ENCODE measurements at regions not wholly inside any gene's neighbourhood (a gene's known extent, or its start where the extent isn't known, plus 50 kb on each side); places are given as distances from the start of the nearest gene placed in this dataset.

DNA sequence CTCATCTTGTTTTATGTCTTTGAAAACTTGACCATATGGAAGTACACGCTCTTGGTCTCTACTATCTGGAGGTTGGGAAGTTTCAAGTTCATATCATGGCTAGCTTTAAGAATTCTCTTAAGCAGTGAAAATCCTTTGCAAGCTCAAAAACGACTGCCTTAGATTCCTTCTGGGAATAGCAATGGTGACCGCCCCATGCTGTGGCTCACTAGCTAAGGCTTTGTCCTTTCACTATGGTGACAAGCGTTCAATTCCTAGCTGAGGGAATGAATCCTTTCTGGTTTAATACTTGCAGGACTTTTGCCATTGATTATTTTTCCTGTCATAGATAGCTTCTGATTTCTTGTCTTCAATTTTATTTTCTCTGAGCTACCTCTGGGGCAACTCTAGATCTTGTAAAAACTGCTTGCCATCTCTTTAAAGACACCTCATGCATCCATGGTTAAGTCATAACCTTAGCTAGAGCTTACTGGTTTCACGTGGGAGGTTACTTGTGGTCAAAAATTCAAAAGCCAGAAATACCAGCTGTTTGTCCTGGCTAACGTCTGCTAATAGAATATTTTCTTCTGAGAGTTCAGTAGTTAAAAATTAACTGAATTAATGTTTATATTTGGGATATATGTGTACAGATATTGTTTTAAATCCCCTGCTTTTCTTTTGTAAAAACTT, 673.4 kb upstream of the CBLB start:
- Mint-ChIP-seq H3K27ac (no peak overlapping the region), H3K9me3 (ENCODE audit: low read depth) (peaks cover 18% of the 10 kb centered on the region)

DNA sequence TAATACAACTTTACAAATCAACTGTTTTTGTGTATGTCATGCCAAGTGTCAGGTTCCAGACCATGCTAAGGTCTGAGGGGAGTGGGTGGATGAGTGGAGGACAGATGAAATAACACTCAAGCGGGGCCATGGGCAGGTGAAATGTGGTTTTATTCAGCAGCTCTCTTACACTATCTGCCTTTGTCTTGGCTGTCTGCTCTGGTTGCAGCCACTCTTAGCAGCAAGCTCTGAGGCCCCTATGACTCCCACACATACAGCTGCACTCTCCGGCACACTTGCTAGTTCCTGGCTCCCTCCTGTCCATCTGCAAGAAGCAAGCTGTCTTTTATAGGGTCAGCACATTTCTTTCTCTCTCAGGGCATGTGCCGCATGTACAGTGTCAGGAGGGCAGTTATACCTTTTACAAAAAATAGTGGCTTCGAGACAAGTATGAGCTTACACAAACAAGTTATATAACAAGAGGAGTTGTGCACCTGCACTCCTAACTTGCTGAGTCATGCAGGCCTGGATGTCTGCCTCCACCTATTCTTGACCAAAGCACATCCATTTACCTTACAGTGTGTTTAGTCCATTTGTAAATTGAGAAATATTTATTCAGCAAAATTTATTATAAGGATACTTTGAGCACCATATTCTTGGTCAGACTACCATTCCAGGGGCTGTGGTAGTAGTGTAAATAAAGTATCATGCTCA, 683.7 kb upstream of the CBLB start:
- Mint-ChIP-seq H3K36me3 (ENCODE audit: low read depth) (no peaks in the 10 kb centered on the region), H3K27ac (no peak overlapping the region), H3K4me3 (no peak overlapping the region), H3K4me1 (no peaks in the 10 kb centered on the region), H3K9me3 (ENCODE audit: low read depth) (peaks cover 5% of the 10 kb centered on the region), H3K27me3 (peaks cover 2% of the 10 kb centered on the region)
- POLR2A ChIA-PET: no interaction called here
- DNase-seq (no peak), ATAC-seq (no peak)
- CTCF ChIA-PET: no interaction called here
- intact Hi-C loops (cut with DNase I, micrococcal nuclease): no loop called here

More for the DNA sequence above, 673.4 kb upstream of the CBLB start:
- CTCF ChIA-PET: interaction anchor here (0.9 kb wide), 1 partner anchor 160 kb away, joined by 3 read pairs; no protein-coding TSS in a partner anchor
- Mint-ChIP-seq H3K27me3 (peaks cover 1% of the 10 kb centered on the region), H3K4me3 (no peak overlapping the region), H3K36me3 (ENCODE audit: low read depth) (peaks cover 6% of the 10 kb centered on the region), H3K4me1 (peaks cover 3% of the 10 kb centered on the region)
- peak; percentile 36 for ATAC-seq
- POLR2A ChIA-PET: no interaction called here
- intact Hi-C loops (cut with DNase I, micrococcal nuclease): no loop called here
- DNase-seq: no peak

DNA sequence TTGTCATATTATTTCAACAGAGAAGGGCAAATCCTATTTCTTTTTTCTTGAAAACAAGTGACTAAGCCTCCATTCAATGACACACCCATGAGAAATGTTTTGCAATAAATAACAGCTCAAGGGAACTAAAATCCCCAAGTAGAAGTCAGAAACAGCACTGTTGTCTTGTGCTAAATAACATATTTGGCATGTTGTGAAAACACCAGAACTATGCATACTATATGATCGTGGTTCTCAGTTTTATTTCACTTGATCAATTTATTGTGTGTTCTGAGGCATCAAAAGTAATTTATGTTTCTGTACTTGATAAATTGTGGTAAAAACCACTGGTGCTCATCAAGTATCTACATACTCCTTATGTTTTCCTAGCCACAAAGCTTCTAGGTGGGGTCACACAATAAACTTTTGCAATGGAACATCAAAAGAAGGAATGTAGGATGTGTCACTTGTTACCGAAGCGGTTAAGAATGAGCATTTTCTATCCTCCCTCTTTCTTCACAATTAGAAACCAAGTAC, 691.7 kb upstream of the CBLB start:
- ATAC-seq (no peak), DNase-seq (no peak)
- Mint-ChIP-seq H3K27ac (no peak overlapping the region), H3K27me3 (peaks cover 2% of the 10 kb centered on the region), H3K9me3 (ENCODE audit: low read depth) (no peaks in the 10 kb centered on the region), H3K36me3 (ENCODE audit: low read depth) (no peaks in the 10 kb centered on the region), H3K4me1 (no peaks in the 10 kb centered on the region), H3K4me3 (no peak overlapping the region)
- ChIA-PET CTCF (interaction anchor here (1.0 kb wide), 1 partner anchor 107 kb away, joined by 3 read pairs; no protein-coding TSS in a partner anchor), POLR2A (interaction anchor here (0.7 kb wide), 2 partner anchors 14 to 140 kb away, joined by 5 to 6 read pairs; no protein-coding TSS in a partner anchor)
- intact Hi-C loops (cut with DNase I, micrococcal nuclease): no loop called here

DNA sequence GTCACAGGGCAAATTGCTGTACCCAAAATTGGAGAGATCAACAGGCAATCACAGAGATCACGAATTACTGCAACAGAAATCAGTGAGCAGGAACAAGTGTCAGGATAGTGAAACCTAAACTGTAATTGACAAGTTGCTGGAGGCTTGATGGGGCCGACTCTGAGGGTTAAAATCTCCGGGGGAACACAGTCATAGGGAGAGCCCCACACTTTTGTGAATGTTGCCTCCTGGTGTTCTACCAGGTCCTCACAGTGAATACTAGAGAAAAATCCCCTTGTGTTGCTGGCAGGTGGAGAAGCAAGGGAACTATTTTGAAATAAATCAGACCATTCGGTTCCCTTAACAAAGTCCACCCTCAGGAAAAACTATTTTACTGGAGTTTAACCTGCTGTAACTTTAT, 697.5 kb upstream of the CBLB start:
- Mint-ChIP-seq H3K27ac (peak overlapping the region; percentile 23), H3K9me3 (ENCODE audit: low read depth) (no peaks in the 10 kb centered on the region), H3K36me3 (ENCODE audit: low read depth) (no peaks in the 10 kb centered on the region), H3K4me1 (peaks cover 5% of the 10 kb centered on the region), H3K4me3 (no peak overlapping the region), H3K27me3 (peaks cover 2% of the 10 kb centered on the region)
- intact Hi-C loops (cut with DNase I, micrococcal nuclease): no loop called here
- POLR2A ChIA-PET: no interaction called here
- CTCF ChIA-PET: interaction anchor here (1.3 kb wide), 1 partner anchor 9 kb away, joined by 6 read pairs; no protein-coding TSS in a partner anchor
- peak; percentile 49 for DNase-seq
- ATAC-seq: peak; percentile 88

DNA sequence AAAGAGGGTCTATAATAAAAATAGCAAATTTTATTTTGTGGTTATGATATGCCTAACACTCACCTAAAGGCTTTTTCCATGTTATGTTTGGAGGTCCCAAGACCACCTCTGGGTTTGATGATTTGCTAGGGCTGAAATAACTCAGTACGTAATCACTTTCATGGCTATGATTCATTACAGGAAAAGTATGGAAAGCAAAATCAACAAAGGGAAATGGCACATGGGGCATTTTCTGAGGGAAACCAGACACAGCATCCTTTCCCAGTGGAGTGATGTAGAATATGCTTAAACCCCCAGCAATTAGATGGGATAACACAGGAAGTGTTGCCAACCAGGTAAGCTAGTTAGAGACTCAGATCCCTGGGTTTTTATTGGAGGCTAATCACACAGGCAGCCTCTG, 701.6 kb upstream of the CBLB start:
- CTCF ChIA-PET: no interaction called here
- Mint-ChIP-seq H3K27me3 (no peaks in the 10 kb centered on the region), H3K4me3 (no peak overlapping the region), H3K27ac (no peak overlapping the region), H3K36me3 (ENCODE audit: low read depth) (no peaks in the 10 kb centered on the region), H3K4me1 (peaks cover 5% of the 10 kb centered on the region), H3K9me3 (ENCODE audit: low read depth) (no peaks in the 10 kb centered on the region)
- POLR2A ChIA-PET: no interaction called here
- ATAC-seq (no peak), DNase-seq (no peak)
- intact Hi-C loops (cut with DNase I, micrococcal nuclease): no loop called here

DNA sequence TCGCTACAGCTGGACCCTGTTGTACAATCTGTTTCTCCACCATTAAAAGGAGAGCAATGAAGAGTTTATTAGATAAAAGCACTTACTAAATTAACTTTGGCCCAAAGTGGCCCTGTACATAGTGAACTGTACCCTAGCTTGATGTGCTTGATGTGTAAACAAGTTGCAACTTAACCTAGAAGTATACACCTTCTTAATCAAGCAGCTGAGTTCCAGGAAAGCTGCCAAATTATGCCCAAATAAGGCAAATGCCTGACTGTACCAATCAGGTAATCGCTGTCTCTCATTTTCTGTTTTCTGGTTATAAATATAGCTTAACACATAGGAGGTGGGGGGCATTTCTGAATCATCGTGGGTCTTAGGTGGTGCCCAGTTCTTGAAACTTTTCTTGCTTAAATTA, 704.8 kb upstream of the CBLB start:
- intact Hi-C loops (cut with DNase I, micrococcal nuclease): no loop called here
- Mint-ChIP-seq H3K27ac (no peak overlapping the region), H3K27me3 (no peaks in the 10 kb centered on the region), H3K4me1 (no peaks in the 10 kb centered on the region), H3K9me3 (ENCODE audit: low read depth) (no peaks in the 10 kb centered on the region), H3K4me3 (no peak overlapping the region), H3K36me3 (ENCODE audit: low read depth) (no peaks in the 10 kb centered on the region)
- ATAC-seq (no peak), DNase-seq (no peak)
- POLR2A ChIA-PET: no interaction called here
- CTCF ChIA-PET: no interaction called here

DNA sequence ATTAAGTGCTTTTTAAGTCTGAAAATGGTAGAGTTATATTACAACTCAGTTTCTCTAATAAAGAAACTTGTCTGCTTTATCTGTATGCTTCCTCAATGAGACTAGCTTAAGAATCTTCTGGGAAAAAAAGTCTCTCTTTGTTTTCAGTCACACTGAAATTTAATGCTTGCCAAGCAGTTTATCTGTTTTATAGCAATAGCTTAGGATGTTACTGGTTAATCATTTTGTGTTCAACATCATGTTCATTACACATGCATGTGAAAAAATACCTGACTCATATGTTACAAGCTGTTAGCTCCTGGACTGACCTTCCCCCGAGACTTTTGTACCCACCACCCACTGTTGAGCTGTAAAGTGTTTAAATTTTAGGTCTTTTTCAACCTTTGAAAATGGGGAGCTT, 706.2 kb upstream of the CBLB start:
- H3K9me3 Mint-ChIP-seq (ENCODE audit: low read depth): no peaks in the 10 kb centered on the region
- H3K4me1 Mint-ChIP-seq: no peaks in the 10 kb centered on the region
- DNase-seq (no peak), ATAC-seq (no peak)
- no peaks in the 10 kb centered on the region for H3K27me3 Mint-ChIP-seq
- CTCF ChIA-PET: interaction anchor here (1.6 kb wide), 1 partner anchor 12 kb away, joined by 3 read pairs; no protein-coding TSS in a partner anchor
- H3K36me3 Mint-ChIP-seq (ENCODE audit: low read depth): no peaks in the 10 kb centered on the region
- intact Hi-C loops (cut with DNase I, micrococcal nuclease): no loop called here
- no peak overlapping the region for H3K27ac Mint-ChIP-seq
- H3K4me3 Mint-ChIP-seq: no peak overlapping the region
- POLR2A ChIA-PET: no interaction called here

DNA sequence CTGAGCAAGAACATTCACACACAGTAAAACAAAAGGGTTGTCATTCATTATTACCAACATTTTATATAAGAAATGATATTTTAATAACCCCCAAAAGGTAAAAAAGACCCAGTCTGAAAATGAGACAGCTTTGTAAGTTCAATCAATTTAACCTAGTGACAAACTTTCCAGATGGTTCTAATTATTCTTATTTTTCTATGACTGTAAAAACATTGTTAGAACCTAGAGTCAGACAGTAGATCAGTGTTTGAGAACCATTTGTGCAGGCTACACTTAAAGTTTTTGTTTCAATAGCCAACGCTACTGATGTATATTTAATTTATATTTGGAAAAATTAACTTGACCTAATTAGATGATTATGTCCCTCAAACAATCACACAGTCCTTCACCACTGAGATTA, 708.4 kb upstream of the CBLB start:
- ChIA-PET CTCF (no interaction called here), POLR2A (no interaction called here)
- no peak overlapping the region for H3K27ac Mint-ChIP-seq
- DNase-seq: no peak
- no peaks in the 10 kb centered on the region for H3K9me3 Mint-ChIP-seq (ENCODE audit: low read depth)
- intact Hi-C loops (cut with DNase I, micrococcal nuclease): no loop called here
- no peaks in the 10 kb centered on the region for H3K4me1 Mint-ChIP-seq
- ATAC-seq: no peak
- H3K36me3 Mint-ChIP-seq (ENCODE audit: low read depth): no peaks in the 10 kb centered on the region
- no peaks in the 10 kb centered on the region for H3K27me3 Mint-ChIP-seq
- H3K4me3 Mint-ChIP-seq: no peak overlapping the region

DNA sequence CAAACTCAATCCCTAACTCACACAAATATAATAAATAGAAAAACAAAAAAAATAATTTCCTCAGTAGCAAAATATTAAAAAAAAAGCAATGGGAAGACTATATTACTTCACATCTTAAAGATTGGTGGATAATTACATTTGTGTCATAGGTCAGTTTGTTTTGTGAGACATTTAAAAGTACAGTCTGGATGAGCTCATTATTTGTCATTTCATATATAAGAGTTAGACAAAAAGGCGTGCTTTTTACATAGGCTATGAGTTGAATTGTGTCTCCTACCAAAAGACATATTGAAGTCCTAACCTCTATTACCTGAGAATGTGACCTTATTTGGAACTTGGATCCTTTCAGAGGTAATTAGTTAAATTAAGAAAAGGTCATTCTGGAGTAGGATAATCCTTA, 710.1 kb upstream of the CBLB start:
- Mint-ChIP-seq H3K9me3 (ENCODE audit: low read depth) (no peaks in the 10 kb centered on the region), H3K4me3 (no peak overlapping the region), H3K4me1 (no peaks in the 10 kb centered on the region), H3K27ac (no peak overlapping the region), H3K36me3 (ENCODE audit: low read depth) (no peaks in the 10 kb centered on the region), H3K27me3 (no peaks in the 10 kb centered on the region)
- POLR2A ChIA-PET: no interaction called here
- CTCF ChIA-PET: no interaction called here
- DNase-seq (no peak), ATAC-seq (no peak)
- intact Hi-C loops (cut with DNase I, micrococcal nuclease): no loop called here

DNA sequence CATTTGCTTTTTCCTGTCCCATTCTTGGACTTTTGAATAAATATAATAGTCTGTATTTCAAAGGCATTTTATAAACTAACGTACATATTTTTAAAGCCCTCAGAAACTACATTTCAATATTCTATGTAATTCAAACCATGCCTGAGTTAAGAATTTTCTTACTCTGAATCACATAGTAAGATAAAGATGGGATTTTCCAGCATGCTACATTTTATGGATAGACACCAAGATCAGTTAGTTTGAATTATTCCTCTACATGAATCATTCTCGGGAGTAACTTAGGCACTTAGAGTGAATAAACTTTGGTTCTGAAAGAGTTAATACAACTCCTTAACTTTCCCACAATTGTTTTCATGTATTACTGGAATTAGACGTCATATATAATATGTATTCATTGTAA, 713.3 kb upstream of the CBLB start:
- POLR2A ChIA-PET: no interaction called here
- intact Hi-C loops (cut with DNase I, micrococcal nuclease): no loop called here
- Mint-ChIP-seq H3K27ac (no peak overlapping the region), H3K4me3 (no peak overlapping the region), H3K27me3 (no peaks in the 10 kb centered on the region), H3K4me1 (no peaks in the 10 kb centered on the region), H3K36me3 (ENCODE audit: low read depth) (no peaks in the 10 kb centered on the region), H3K9me3 (ENCODE audit: low read depth) (no peaks in the 10 kb centered on the region)
- ATAC-seq: no peak
- CTCF ChIA-PET: interaction anchor here (2.4 kb wide), 1 partner anchor 11 kb away, joined by 6 read pairs; no protein-coding TSS in a partner anchor
- DNase-seq: no peak

- H3K4me3 Mint-ChIP-seq: no peak overlapping the region
- no peak overlapping the region for H3K27ac Mint-ChIP-seq
- no peaks in the 10 kb centered on the region for H3K36me3 Mint-ChIP-seq (ENCODE audit: low read depth)
- H3K4me1 Mint-ChIP-seq: peaks cover 9% of the 10 kb centered on the region
- no peaks in the 10 kb centered on the region for H3K9me3 Mint-ChIP-seq (ENCODE audit: low read depth)
- ATAC-seq (no peak), DNase-seq (no peak)
- peaks cover 2% of the 10 kb centered on the region for H3K27me3 Mint-ChIP-seq
- ChIA-PET POLR2A (no interaction called here), CTCF (no interaction called here)
- intact Hi-C loops (cut with DNase I, micrococcal nuclease): no loop called here
These were observed 718.7 kb upstream of the CBLB start for GRCh38 chr3:106587551-106587950.

- intact Hi-C loops (cut with DNase I, micrococcal nuclease): no loop called here
- Mint-ChIP-seq H3K27me3 (peaks cover 2% of the 10 kb centered on the region), H3K36me3 (ENCODE audit: low read depth) (no peaks in the 10 kb centered on the region), H3K4me3 (no peak overlapping the region), H3K27ac (no peak overlapping the region), H3K4me1 (peaks cover 16% of the 10 kb centered on the region), H3K9me3 (ENCODE audit: low read depth) (peaks cover 5% of the 10 kb centered on the region)
- DNase-seq: no peak
- peak; percentile 40 for ATAC-seq
- CTCF ChIA-PET: no interaction called here
- POLR2A ChIA-PET: no interaction called here
These were observed 719.9 kb upstream of the CBLB start for GRCh38 chr3:106588739-106589138.
